Brain microvascular endothelial cell (primary cell): ENCODE measurements at regions not wholly inside any gene's neighbourhood (a gene's known extent, or its start where the extent isn't known, plus 50 kb on each side); places are given as distances from the start of the nearest gene placed in this dataset.

Experiments used
- DNase-seq: peaks from one replicate; pipeline ENCODE4 v3.0.0-alpha.2; 2020
- H3K27ac ChIP-seq: fragments of 250-450 bp; sonication (Bioruptor Pico); 2 replicates; pipeline ENCODE4 v1.5.1; 2020; ENCODE audit warnings: mild to moderate bottlenecking, moderate library complexity
- H3K27me3 ChIP-seq: fragments of 250-450 bp; sonication (Bioruptor Pico); replicated peaks from 2 replicates; pipeline ENCODE4 v1.5.1; 2020; ENCODE audit warnings: mild to moderate bottlenecking
- H3K36me3 ChIP-seq: fragments of 250-450 bp; sonication (Bioruptor Pico); replicated peaks from 2 replicates; pipeline ENCODE4 v1.5.1; 2020; ENCODE audit warnings: mild to moderate bottlenecking
- H3K4me3 ChIP-seq: 2 replicates; pipeline ENCODE4 v1.5.1; 2011; ENCODE audit warnings: low read depth, mild to moderate bottlenecking, control low read depth, low read length, moderate library complexity
- CTCF ChIP-seq: IDR thresholded peaks from 2 replicates; pipeline ENCODE4 v1.5.1; 2011; ENCODE audit warnings: low read depth, mild to moderate bottlenecking, moderate library complexity, low read length, control low read depth, inconsistent platforms; ENCODE audit errors: missing control alignments
- in situ Hi-C: cut with HindIII; loops from 2 replicates; pipeline ENCODE4 v1.10.0; 2017; ENCODE audit warnings: low sequenced_read_pairs, low pct_ligation_motif_present

- H3K27ac ChIP-seq, result peak overlapping the region; percentile 55
- no peaks in the 10 kb centered on the region for H3K36me3 ChIP-seq
- no peak for TF ChIP-seq CTCF
- no peak overlapping the region for H3K4me3 ChIP-seq
- in situ Hi-C loops, result no loop called here
- DNase-seq, result peak; percentile 89
- no peaks in the 10 kb centered on the region for H3K27me3 ChIP-seq
These were observed 223.0 kb downstream of the UBE2E3 start for GRCh38 chr2:181203412-181203811.

- peak overlapping the region; percentile 55 for H3K27ac ChIP-seq
- H3K27me3 ChIP-seq, result no peaks in the 10 kb centered on the region
- no peaks in the 10 kb centered on the region for H3K36me3 ChIP-seq
- in situ Hi-C loops, result no loop called here
- no peak for TF ChIP-seq CTCF
- DNase-seq, result no peak
- no peak overlapping the region for H3K4me3 ChIP-seq
These were observed 223.5 kb downstream of the UBE2E3 start for GRCh38 chr2:181203916-181204315.

- no peak overlapping the region for H3K27ac ChIP-seq
- TF ChIP-seq CTCF, result no peak
- no peak for DNase-seq
- H3K27me3 ChIP-seq, result no peaks in the 10 kb centered on the region
- no peak overlapping the region for H3K4me3 ChIP-seq
- in situ Hi-C loops, result no loop called here
- no peaks in the 10 kb centered on the region for H3K36me3 ChIP-seq
These were observed 238.0 kb downstream of the UBE2E3 start for GRCh38 chr2:181218401-181218821.

- DNase-seq, result no peak
- H3K27ac ChIP-seq, result no peak overlapping the region
- no peaks in the 10 kb centered on the region for H3K36me3 ChIP-seq
- in situ Hi-C loops, result no loop called here
- no peak for TF ChIP-seq CTCF
- no peaks in the 10 kb centered on the region for H3K27me3 ChIP-seq
- H3K4me3 ChIP-seq, result no peak overlapping the region
These were observed 234.0 kb upstream of the ITGA4 start for GRCh38 chr2:181223234-181223633.

GRCh38 chr2:181224866-181225265 is 232.3 kb upstream of the ITGA4 start:
- in situ Hi-C loops, result no loop called here
- Histone ChIP-seq H3K27ac (no peak overlapping the region), H3K4me3 (no peak overlapping the region), H3K27me3 (no peaks in the 10 kb centered on the region), H3K36me3 (no peaks in the 10 kb centered on the region)
- no peak for TF ChIP-seq CTCF
- no peak for DNase-seq

GRCh38 chr2:181228661-181229060 is 228.5 kb upstream of the ITGA4 start:
- no peak overlapping the region for H3K4me3 ChIP-seq
- H3K36me3 ChIP-seq, result no peaks in the 10 kb centered on the region

More at GRCh38 chr2:181228661-181229060, 228.5 kb upstream of the ITGA4 start:
- TF ChIP-seq CTCF, result no peak
- DNase-seq, result no peak
- Histone ChIP-seq H3K27me3 (no peaks in the 10 kb centered on the region), H3K27ac (no peak overlapping the region)
- in situ Hi-C loops, result no loop called here
